ENCODE measurements at regions not wholly inside any gene's neighbourhood (a gene's known extent, or its start where the extent isn't known, plus 50 kb on each side); places are given as distances from the start of the nearest gene placed in this dataset.
"Not testable (repeated sequence)": the region's sequence is repeated elsewhere in the genome, so short reads cannot be mapped to it uniquely, and the experiment has no call there.

DNA sequence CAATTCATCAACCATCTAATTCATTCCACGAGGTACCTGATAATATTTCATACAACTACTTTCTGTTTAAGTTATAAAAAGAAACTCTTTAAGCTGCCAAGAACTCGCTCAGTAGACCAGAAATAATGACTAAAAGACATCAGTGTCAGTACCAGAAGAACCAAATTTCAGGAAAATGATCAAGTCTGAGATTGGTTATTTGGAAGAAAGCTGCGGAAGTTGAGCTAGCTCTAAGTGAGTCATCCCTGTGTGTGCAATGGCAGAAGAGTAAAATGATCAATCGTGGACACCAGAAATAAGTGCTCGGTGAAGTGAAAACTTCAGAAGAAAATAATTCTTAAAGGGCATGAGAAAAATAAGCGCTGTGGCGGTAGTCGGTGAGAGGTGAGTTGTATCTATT is 933.2 kb upstream of the CHORDC1 start:
- DNase-seq (ENCODE audit: low spot score): no peak

DNA sequence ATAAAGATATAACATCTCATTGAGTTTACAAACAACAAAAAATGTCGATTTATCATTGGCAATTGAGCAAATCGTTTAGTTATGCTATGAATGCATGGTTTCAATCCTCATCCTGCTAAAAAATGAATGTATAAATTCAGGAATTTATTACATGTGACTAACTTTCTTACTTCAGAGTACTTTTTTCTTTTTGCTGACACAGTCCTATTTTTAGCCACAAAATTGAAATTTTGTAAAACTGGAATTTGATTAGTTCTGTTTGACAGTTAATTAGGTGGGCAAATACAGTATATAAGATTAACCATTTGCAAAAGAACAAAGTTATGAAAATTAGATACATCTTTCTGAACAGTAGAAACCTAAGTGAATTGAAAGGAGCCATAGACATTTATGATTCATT is 925.0 kb upstream of the CHORDC1 start:
- DNase-seq (ENCODE audit: low spot score): no peak

DNA sequence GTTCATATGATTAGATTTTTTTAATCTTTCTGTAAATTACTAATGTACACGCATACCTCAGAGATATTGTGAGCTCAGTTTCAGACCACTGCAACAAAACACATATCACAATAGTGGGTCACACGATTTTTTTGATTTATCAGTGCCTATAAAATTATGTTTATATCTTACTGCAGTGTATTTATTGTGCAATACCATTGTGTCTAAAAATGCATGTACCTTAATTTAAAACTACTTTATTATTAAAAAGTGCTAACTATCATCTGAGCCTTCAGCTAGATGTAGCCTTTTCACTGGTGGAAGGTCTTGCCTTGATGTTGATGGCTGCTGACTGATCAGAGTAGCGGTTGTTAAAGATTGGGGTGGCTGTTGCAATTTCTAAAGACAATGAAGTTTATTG is 918.8 kb upstream of the CHORDC1 start:
- no peak for DNase-seq (ENCODE audit: low spot score)

DNA sequence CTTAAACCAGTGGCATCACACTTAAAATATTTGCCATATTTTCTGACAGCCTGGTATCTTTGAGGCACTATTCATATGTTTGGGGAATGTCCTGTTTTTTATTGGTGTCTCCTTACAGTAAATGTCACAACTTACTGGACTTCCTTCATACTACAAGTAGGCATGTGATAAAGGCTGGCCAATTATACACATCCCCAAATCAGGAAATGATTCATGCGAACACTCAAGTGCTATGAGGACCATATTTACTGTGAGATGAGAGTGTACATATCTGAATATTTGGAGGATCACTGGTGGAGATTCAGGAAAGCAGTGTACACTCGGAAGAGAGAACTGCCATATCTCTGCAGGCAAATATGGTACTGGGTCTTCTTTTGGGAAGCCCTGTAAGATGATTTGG is 913.8 kb upstream of the CHORDC1 start:
- no peak for DNase-seq (ENCODE audit: low spot score)

DNA sequence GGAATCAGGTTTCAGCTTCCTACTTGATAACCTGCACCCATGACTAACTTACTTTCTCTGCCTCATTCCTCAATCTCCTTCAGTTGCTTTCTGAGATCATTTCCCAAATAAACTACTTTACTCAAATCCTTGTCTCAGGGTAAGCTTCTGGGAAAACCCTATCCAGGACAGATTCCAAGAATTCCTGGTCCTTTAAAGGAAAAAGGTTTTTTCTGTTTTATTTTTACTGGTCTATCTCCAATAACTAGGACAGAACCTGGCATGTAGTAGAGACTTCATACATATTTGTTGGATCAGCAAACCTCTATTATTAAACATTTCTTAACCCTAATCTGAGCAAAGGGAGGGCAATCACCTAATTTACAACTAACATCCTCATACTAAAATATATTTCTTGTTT is 910.5 kb upstream of the CHORDC1 start:
- no peak for DNase-seq (ENCODE audit: low spot score)

DNA sequence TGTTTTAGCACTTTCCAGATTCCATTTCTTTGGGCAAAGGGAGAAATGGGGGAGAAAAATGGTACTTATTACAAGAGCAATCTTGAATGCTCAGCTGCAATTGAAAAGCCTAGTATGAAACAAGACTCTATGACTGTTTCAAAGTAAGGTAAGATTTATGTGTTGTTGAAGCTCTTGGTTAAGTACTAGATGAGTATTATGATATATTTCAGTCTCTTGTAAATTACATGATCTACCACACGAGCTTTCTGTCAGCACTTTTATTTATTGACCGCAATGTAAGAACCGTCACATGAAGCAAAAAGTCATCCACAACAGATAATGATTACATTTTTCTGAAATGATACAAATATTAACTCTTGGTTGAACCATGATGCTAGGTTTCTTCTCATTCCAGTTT is 906.7 kb upstream of the CHORDC1 start:
- no peak for DNase-seq (ENCODE audit: low spot score)

DNA sequence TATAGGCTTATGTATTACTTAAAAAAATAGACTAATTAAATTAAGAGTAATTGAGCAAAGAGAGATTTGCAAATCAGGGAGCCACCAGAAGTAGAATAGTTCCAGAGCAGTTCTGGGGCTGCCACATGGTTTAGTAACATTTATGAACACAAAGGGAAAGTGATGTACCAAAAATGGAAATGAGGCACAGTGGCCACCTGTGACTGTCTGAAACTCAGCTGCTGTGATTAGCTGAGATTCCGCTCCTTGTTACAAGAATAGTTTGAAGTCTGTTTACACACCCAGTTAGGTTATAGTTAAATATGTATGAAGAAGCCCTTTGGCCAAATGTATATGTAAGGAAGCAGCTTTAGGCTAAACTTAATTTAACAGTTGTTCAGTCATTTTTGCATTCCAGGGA is 901.5 kb upstream of the CHORDC1 start:
- no peak for DNase-seq (ENCODE audit: low spot score)

DNA sequence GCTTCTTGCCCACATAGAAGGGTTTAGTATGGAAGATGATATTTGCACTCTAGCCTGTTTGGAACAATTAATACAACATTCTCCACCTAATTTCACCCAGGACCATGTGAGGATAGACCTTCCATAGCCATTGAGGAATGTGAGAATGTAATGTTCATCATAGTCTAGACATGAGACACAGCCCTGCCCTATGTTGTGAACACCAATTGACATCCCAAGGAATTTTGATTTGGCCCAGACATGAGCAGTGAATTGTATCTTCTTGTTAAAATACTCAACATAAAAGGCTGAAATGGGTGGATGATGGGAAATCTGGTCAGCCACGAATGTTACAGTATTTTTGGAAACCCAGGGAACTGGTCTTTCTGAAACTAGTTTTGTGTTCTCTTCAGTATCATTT is 892.3 kb upstream of the CHORDC1 start:
- DNase-seq (ENCODE audit: low spot score): no peak

DNA sequence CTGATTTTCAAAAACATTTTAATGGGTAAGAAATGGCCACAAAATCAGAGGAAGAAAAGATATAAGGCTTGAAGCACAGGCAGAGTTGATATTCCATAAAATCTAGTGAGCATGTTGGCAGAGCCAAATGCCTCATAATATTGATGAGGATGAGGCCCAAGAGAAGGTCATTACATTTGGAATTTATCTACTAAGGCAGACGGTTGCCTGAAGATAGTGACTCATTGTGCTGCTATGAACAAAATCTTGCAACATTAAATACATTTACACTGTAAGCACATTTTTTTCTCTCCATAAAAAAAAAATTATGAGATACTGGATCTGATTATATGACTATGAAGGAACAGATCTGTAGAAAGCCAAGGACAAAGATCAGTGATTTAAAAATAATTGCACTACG is 881.4 kb upstream of the CHORDC1 start:
- DNase-seq (ENCODE audit: low spot score): peak; percentile 8

DNA sequence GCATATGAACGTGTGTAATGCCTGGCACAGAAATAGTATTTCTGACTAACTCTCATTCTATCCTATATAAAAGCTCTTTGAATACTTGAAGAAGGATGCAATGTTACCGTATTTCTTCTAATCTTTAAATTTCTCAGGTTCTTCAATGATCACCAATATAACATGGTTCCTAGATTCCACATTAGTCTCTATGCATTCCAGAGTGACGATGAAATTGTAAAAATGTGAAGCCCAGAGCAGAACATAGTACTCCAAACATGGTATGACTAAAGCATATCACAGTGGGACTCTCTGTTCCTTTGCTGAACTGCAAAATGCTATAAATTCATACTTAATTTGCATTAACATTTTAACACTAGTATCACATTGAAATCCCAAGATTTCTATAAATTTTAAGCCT is 877.6 kb upstream of the CHORDC1 start:
- DNase-seq (ENCODE audit: low spot score): no peak

DNA sequence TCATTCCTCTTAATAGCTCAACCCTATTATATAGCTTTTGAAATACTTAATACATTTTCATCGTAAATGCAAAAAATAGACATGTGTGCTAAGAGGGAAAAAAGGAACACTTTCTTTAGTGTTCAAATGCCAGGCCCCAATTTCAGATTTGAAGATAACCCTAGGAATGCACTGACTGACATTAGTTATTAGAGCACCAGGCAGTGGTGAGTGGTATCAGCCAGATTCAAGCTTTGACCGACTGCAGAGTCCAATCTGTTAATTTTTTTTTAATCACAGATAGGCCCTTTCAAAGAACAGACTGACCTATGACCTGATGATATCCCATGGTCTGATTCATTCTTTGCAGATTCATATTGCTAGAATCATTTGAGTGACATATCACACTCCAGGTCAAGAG is 874.2 kb upstream of the CHORDC1 start:
- no peak for DNase-seq (ENCODE audit: low spot score)

DNA sequence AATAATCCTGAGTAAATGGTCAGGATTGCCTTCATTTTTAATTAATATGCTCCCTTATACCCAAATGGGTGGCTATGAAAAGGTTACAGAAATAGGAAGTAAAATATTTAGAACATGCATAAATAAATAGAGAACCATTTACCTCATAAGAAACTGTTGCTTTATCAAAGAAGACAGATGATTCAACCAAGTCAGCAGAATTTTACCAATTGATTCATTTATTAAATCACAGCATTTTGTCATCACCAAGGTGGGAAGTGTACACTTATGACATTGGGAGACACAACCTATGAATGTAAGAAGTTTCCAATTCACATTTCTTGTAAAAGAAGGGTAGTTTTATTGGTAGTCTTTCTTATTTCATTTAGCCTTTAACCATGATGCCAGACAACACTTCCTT is 870.3 kb upstream of the CHORDC1 start:
- DNase-seq (ENCODE audit: low spot score): no peak

DNA sequence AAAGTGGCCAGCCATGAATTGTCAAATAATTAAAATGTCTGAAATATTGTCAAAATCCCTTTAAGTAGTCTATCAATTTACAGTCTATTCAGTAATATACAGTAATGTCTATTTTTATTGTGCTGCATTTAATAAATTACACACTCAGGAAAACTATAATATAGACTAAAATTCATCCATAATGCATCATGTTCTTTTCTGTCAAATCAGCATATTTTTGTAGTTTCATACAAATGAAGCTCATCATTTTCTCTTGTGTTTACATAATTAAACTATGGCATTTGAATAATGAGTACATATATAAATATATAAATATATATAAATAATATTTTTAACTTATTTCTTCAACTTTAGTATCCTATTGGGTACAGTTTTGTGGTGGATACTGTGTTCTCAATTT is 868.7 kb upstream of the CHORDC1 start:
- no peak for DNase-seq (ENCODE audit: low spot score)

DNA sequence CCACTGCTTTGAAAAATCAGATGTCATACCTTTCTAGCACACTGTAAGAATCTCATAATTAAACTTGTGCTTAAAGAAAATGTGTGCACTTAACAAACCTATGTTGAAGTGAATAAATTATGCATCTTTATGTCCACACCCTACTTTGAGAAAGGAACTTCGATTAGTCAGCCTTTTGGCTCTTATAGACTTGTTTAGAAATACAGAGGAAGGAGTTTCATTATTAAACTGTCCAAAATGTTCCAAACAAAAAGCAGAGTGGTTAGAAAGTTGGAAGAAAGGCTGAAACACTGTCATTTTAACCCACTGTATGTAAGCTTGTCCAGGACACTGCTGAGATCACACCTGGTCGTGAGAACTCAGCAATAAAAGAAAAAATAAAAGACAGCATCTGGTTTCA is 863.2 kb upstream of the CHORDC1 start:
- DNase-seq (ENCODE audit: low spot score): no peak

DNA sequence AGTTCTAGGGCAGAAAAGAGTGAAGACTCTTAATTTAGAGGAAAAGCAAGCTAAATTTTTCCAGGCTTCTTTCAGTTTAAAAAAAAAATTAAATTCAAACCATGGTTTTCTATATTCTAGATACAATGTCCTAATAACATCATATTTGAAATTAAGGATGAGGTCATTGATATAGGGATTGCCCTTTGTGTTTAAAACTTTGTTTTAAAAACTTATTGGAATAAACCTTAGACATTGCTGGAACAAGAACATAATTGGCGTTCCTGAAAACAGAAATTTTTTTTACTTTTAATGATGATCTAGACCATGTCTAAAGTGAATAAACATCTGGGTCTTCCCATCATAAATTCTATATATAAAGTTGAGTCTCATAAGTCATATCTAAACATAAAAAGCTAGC is 859.4 kb upstream of the CHORDC1 start:
- no peak for DNase-seq (ENCODE audit: low spot score)

DNA sequence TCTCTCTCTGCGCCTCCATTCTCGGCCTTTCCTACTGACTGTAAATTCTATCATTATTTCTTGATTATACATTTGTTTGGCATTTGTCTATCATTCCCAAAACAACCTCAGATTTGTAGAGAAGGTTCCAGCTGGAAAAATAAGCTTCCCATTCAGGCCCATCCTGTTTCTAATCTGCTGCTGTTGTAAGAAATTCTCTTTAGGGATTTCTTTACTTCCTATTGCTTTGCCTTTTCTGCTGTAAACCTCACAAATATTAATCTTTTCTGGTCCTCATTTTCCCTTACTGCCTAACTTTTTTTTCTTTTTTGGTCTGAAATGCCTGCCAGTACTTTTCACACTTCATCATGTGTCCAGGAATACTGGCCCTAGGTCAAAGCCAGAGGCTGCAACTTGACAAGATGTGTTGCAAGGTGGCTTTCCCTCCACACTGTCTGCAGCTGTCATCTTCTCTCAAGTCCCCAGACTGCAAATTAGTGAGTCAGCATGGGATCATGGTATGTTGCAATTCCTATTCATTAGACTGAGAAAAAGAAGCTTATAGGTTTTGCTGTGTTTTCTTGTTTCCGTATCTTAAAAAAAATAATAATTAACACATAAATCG is 858.7 kb upstream of the CHORDC1 start:
- DNase-seq (ENCODE audit: low spot score): no peak

DNA sequence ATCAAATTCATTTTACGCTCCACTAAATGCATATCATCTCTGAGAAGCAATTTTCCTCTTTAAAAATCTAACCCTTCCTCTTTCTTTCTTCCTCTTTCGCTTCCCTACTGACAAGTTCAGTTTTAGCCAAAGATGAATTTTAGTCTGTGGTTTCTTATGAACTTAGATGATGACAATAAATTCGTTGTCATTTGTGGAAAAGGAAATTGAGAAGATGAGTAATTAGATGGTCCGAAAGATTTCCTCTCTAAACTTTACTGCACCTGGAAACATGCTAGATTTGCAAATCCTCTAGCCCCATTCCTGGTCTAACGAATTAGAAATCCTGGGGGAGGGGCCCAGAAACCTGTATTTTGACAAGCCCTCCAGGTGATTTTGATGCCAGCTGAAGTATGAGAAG is 855.4 kb upstream of the CHORDC1 start:
- no peak for DNase-seq (ENCODE audit: low spot score)

DNA sequence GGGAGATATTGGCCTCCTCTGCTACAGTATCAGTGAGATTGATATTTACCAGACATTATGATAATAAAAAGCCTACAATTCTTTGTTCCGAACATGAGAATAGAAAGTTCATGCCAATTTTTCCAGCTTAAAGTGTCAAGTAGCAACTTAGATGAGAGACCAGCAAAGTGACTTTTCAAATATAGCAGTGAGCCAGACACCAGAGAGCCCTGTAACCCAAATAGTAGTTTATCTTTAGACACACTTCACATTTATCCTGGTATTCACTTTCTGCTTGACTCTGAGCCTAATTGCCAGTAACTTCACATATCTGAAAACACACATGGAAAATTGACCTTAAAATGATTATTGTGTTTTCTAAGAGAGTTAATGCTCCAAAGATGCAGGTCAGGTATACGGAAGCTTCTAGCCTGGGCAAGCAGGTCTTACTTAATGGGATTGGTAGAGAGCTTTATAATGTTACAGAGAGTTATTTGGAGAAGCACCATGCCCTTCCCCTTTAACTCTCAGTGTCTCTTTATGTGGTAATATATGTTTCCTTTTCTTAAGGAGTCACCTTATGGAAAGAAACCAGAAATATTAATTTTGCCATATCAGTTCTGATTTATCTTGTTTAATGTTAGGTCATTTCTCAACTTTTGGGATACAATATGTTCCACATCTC is 852.3 kb upstream of the CHORDC1 start:
- no peak for DNase-seq (ENCODE audit: low spot score)

DNA sequence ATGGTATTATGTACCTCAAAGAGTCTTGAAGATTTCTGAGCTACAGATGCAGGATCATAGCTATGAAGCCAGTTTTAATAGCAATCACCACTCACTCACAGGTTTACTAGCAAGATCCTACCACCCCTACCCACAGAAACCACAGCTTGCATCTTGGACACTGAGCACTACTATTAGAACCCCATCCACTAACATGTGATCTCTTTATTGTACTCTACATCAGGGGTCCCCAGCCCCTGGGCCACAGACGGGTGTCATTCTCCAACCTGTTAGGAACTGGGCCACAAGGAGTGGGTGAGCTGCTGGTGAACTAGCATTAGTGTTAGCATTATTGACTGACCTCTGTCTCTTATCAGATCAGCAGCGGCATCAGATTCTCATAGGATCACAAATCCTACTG is 844.8 kb upstream of the CHORDC1 start:
- no peak for DNase-seq (ENCODE audit: low spot score)

DNA sequence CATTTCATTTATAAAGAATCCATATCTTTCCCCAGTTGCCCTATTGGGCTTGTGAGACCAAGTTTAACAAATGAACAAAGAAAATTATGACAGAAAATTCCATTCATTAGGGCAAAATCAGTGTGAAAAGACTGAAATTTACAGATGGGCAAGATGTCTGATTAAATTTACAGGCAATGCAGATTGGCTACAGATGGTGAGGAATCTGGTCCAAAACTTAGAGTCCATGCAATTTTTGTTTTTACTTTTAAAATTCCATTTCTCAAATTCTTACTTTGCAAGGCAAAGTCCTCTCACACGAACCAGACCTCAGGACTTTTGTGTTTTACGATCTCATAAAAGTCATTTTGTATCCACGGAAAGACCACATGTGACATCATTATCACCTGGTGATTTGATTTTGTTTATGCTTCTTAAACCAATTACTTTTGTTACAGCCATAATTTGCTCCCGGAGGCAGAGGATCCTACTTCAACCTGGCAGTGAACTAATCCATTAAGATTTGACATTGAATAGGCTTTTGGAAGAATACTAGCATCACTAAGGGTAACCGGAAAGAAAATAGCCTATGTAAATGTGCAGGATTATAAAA is 843.7 kb upstream of the CHORDC1 start:
- DNase-seq (ENCODE audit: low spot score): no peak

DNA sequence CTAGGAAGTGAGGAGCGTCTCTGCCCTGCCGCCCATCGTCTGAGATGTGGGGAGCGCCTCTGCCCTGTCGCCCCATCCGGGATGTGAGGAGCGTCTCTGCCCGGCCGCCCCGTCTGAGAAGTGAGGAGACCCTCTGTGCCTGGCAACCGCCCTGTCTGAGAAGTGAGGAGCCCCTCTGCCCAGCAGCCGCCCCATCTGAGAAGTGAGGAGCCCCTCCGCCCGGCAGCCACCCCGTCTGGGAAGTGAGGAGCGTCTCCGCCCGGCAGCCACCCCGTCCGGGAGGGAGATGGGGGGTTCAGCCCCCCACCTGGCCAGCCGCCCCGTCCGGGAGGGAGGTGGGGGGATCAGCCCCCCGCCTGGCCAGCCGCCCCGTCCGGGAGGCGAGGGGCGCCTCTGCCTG is 840.5 kb upstream of the CHORDC1 start:
- DNase-seq (ENCODE audit: low spot score): not testable (repeated sequence)

DNA sequence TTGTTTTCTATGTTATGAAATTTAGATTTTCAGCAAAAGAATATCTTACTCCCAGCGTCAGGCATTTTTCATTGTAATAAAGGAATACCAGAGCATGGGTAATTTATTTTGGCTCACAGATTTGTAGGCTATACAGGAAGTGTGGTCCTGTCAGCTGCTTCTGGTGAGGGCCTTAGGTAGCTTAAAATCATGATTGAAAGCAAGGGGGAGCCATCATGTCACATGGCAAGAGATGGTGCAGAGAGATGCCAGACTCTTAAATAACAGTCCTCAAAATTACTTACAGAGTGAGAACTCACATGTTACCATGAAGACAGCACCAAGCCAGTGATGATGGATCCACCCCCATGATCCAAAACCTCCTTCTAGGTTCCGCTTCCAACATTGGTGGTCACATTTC is 825.0 kb upstream of the CHORDC1 start:
- no peak for DNase-seq (ENCODE audit: low spot score)

DNA sequence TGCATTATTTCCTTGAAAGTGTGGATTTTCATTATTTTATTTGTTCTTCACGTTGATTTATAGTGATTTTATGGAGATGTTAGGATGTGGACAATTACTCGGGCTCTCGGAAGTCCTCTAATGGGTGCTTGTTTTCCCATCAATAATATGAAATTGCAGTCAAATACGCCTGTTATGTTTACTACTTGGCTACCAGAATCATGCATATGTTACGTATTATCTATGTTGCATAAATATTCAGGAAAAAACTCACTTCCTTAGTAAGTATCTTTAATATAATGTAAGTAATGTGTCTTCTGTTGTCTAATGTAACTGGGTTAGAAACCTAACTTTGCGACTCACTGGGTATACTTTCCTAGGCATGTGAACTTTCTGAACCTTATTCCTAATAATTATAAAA is 823.4 kb upstream of the CHORDC1 start:
- no peak for DNase-seq (ENCODE audit: low spot score)

DNA sequence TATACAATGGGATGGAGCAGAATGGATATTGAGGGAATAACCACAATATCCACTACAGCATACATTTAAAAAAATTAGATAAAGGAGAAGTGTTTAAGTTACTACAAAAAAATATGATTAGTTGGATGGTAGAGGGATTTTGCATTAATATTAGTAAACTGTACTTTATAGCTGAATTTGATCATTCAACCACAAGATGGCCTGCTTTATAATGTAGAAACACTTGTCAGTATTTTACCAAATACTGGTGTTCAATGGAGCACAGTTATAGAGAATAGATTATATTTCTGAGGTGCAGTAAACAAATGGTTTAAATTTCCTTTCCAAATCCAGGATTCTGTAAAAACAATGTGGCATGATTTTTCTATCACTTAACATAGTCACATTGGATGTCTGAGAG is 818.8 kb upstream of the CHORDC1 start:
- no peak for DNase-seq (ENCODE audit: low spot score)

Measured in LoVo (cell line).